ENCODE measurements at regions not wholly inside any gene's neighbourhood (a gene's known extent, or its start where the extent isn't known, plus 50 kb on each side); places are given as distances from the start of the nearest gene placed in this dataset.
"Not testable (repeated sequence)": the region's sequence is repeated elsewhere in the genome, so short reads cannot be mapped to it uniquely, and the experiment has no call there.

DNA sequence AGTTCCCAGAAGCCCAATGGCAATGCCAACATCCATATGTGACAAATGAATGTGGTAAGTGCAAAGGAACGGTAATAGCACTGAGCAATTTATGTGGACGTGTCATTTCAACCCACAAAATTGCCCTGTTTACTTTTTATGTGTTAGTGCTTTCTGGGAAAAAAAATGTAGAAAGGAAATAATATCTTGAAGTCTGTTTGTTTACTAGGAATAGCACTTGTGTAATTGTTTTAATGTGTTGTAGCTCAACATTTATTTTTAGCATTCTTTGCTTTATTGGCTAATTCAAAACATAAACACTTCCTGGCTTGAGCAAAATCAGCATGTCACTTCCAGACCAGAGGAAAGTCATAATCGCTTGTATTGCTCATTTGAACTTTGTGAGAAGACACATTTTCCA is 224.8 kb upstream of the KCNK2 start:
- CTCF ChIA-PET = no interaction called here
- POLR2A ChIA-PET = no interaction called here

GRCh38 chr1:214859647-214860046 is 222.9 kb upstream of the KCNK2 start:
- CTCF ChIA-PET = no interaction called here
- POLR2A ChIA-PET = no interaction called here

DNA sequence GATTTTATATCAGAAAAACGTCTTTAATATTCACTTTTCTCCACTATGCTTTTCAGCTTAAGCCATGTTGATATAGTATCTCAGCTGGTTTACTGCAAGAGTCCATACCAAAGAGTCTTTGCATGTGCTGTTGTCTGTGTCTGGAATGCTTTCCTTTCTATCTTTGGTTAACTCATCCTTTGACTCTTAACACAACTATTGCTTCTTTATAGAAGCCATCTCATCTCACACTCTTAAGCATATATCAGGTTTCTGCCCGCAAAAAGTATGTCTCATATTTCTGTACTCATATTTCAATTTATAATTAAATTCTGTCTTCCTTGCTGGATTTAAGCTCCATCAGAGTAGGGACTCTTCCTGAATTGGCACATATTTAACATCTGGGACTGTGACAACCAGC is 220.9 kb upstream of the KCNK2 start:
- ChIA-PET POLR2A (no interaction called here), CTCF (no interaction called here)

GRCh38 chr1:214862421-214862820 is 220.1 kb upstream of the KCNK2 start:
- ChIA-PET POLR2A (no interaction called here), CTCF (no interaction called here)

DNA sequence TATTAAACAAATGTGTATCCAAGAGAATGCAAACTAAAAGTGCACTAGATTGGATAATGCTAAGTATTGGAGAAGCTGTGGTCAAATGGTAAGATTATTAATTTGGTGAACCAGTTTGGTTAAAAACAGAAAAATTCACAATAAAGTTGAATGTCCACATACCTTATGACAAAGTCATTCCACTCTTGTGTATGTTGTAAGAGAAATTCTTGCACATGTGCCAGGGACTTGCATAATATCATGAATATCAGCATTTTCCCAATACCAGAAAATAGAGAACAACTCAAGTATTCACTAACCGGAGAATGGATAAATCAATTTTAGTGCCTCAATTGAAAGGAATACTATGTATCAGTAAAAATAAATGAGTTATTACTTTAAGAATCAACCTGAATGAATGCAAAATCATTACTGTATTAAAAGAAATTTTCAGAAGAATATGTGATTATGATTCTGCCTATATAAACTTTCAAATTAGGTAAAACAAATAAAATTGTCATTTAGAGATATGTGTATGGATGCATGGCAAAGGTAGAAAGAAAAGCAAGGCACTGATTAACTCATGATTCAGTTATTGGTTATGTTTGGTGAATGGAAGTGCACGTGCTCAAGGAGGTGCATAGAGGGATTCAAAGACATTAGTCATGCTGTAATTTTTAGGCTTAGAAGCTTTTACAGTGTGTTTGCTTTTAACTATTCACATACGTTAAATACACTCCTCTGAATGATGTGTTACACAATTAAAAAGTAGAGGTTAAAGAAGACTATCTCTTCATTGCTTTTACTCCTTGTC is 217.4 kb upstream of the KCNK2 start:
- CTCF ChIA-PET = no interaction called here

GRCh38 chr1:214870426-214870825 is 212.1 kb upstream of the KCNK2 start:
- CTCF ChIA-PET, POLR2A ChIA-PET: not testable (repeated sequence)

More for the DNA sequence above, 217.4 kb upstream of the KCNK2 start:
- POLR2A ChIA-PET = no interaction called here

DNA sequence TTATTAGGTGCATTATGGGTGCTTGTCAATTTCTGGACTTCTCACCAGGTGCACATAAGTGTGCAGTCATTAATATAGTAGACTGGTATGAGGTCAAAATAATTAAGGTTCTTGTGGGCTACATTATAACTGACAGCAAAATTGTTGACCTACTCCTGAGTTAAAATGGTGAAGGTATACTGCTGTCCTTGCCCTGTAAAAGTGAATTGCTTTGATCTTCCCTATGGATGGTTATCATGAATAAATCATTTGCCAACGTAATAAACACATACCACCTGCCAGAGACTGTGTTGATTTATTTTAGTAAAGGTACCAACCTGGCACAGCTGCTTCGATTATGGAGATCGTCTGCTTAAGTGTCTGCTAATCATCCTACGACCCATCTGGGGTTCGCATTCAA is 201.6 kb upstream of the KCNK2 start:
- POLR2A ChIA-PET = no interaction called here
- CTCF ChIA-PET = no interaction called here

DNA sequence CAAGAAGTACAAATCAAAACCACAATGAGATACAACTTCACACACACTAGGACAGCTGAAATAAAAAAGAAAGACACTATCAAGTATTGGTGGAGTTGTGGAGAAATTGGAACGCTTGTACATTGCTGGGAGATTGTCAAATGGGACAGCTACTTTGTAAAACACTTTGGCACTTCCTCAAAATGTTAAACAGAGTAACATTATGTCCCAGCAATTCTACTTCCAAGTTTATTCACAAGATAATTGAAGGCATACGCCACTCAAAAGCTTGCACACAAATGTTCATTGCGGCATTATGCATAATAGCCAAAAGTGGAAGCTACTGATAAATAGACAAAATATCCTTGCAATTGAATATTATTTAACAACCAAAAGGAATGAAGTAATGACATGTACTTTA is 199.9 kb upstream of the KCNK2 start:
- CTCF ChIA-PET = no interaction called here
- POLR2A ChIA-PET = no interaction called here

DNA sequence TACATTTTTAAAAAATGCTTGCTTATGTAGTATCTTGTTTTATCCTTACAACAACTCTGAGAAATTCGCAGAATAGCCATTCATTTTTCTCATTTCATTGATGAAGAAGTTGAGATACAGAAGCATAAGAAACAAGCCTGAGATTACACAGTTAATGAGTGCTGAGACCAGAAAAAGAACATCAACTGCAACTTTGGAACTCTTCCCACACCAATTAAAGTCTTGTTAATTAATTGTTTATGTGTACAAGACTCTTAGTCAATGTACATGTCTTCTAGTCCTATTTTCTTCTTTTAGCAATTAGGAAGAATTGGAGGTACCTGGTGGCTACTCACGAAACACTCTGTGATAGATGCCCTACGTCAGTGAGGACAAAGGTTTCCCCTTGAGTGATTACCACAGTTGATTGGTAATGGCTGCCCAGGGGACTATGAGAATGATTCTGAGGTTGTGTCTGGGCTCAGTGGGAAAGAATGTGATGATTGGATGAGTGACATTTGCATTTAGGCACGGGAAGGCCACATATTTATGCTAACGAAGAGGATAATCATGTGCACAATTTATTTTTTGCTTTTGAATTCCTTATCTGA is 187.4 kb upstream of the KCNK2 start:
- POLR2A ChIA-PET = no interaction called here
- CTCF ChIA-PET = no interaction called here

GRCh38 chr1:214896921-214897320 is 185.6 kb upstream of the KCNK2 start:
- ChIA-PET CTCF (no interaction called here), POLR2A (no interaction called here)

GRCh38 chr1:214897581-214897980 is 185.0 kb upstream of the KCNK2 start:
- POLR2A ChIA-PET = no interaction called here
- CTCF ChIA-PET = no interaction called here

DNA sequence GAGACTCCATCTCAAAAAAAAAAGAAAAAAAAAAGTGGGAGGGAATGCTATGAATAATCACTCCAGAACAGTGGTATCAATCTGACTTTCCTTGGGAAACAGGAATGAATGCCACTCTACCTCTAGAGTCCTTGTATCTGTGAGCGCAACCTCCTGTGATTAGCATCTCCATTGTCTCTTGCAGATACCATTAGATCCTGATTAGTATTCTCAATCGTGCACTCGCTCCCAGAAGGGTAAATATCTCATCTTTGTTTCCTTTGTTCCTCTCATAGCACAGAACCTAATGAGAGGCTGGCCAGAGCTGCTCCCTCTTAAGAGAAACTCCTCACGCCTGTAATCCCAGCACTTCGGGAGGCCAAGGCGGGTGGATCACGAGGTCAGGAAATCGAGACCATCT is 184.4 kb upstream of the KCNK2 start:
- ChIA-PET POLR2A (no interaction called here), CTCF (no interaction called here)

- ChIA-PET POLR2A (no interaction called here), CTCF (no interaction called here)
Measured at GRCh38 chr1:214898718-214899117, 183.8 kb upstream of the KCNK2 start.

GRCh38 chr1:214899908-214900460 is 182.6 kb upstream of the KCNK2 start:
- POLR2A ChIA-PET = no interaction called here

GRCh38 chr1:214900590-214900989 is 181.9 kb upstream of the KCNK2 start:
- ChIA-PET POLR2A (no interaction called here), CTCF (no interaction called here)

More at GRCh38 chr1:214899908-214900460, 182.6 kb upstream of the KCNK2 start:
- CTCF ChIA-PET = no interaction called here

GRCh38 chr1:214901718-214902117 is 180.8 kb upstream of the KCNK2 start:
- POLR2A ChIA-PET = no interaction called here

GRCh38 chr1:214902636-214903320 is 179.8 kb upstream of the KCNK2 start:
- POLR2A ChIA-PET = no interaction called here
- CTCF ChIA-PET = no interaction called here

More at GRCh38 chr1:214901718-214902117, 180.8 kb upstream of the KCNK2 start:
- CTCF ChIA-PET = no interaction called here

DNA sequence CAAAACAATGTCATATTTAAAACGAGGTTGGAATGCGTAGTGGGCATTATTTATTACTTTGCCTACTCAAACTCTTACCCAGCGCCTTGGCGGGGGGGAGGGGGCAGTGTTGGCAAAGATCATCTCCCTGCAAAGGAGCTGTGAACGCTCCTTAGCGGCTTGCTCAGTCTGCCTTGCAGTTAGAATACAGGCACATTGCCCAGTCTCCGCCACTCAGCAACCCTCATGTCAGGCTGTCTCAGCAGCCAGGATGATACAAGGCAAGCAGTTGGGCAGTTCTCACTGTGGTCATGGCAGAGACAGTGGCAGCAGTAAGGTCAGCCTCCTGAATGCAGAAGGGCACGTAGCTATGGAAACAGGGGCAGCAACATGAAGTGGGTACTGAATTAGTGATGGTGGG is 170.4 kb upstream of the KCNK2 start:
- ChIA-PET CTCF (no interaction called here), POLR2A (no interaction called here)

DNA sequence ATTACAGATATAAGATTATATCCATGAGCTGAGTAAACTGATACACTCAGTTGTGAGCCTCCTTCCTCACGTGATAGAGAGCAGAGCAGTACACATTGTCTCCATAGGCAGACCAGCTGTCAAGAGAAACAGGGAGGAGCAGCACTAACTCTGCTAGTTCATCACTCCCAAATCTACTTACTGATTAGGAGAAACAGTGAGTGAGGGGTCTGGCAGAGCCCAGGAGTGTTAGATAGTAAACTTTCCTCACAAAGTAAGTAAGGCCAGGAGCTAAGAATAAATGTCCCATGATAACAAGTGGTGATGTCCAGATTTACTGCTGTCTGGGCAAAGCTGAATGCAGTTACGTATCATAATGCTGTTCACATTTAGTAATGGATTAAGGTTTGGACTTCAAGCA is 168.6 kb upstream of the KCNK2 start:
- ChIA-PET CTCF (no interaction called here), POLR2A (no interaction called here)

DNA sequence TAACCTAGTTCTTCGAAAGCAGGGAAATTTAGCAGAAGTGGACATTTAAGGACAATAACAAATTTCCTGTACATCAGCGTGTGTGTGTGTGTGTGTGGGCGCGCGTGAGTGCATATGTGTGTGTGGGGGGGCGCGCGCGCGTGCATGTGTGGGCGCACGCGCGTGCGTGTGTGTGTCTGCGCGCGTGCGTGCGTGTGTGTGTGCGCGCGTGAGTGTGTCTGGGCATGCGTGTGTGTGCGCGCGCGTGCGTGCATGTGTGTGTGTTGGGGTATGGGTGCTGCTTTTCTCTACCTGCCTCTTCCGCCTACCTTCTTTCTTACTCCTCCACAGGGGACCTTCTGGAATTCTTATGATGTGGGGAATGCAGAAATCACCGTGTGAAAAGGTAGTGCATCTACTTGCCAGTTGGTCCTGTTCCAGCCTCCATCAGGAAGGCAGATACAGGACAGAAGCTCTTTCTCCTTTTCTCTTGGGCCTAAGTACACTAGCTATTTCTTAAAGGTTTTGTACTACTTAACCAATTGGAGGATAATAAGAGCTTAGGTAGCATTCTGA is 165.4 kb upstream of the KCNK2 start:
- CTCF ChIA-PET = no interaction called here
- POLR2A ChIA-PET = no interaction called here

GRCh38 chr1:214918745-214919144 is 163.8 kb upstream of the KCNK2 start:
- ChIA-PET CTCF (no interaction called here), POLR2A (no interaction called here)
